Stimulated activated CD4-positive, alpha-beta T cell treated with anti-CD3 and anti-CD28 coated beads, TNF-alpha, amount 100 ng/mL, for 48 hours (primary cell): ENCODE measurements at regions not wholly inside any gene's neighbourhood (a gene's known extent, or its start where the extent isn't known, plus 50 kb on each side); places are given as distances from the start of the nearest gene placed in this dataset.

Source experiments
- DNase-seq, 3 donors: peaks; one replicate each; pipeline ENCODE4 v3.0.0-alpha.2; 2020; ENCODE audit warnings: low read depth in 3 of 3

DNA sequence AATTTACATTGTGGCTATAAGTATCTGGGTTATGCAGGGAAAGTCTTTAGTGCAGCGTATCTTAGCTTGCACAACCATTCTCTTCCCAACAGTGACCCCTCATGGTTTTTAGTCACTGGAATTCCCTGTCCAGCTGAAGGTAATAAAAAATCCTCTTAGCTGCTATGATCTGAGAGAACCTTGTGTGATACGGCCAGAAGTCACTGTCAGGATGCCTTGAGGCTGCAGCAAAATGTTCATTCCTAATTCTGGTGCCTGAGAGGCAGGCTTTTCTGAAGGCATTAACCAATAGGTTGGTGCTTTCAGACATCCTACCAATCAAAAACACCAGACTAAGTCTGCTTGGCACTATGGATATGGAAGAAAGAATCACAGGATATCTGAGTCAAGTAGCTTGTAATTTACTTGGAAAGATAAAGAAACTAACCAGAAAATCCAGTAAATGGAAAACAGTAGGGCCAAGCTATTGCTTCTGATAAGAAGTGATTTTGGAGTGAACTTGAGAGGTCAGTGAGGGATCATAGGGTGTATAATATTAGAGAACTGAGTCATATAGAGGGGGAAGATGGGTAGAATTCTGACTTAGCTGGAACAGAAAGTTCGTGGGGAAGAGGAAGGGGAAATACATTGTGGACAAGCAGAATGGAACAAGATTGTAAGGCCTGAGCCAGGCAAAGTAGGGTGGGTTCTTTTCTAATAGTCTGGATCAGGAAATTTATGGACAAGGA is 89.0 kb upstream of the SLC14A2 start:
- DNase-seq: no peak

DNA sequence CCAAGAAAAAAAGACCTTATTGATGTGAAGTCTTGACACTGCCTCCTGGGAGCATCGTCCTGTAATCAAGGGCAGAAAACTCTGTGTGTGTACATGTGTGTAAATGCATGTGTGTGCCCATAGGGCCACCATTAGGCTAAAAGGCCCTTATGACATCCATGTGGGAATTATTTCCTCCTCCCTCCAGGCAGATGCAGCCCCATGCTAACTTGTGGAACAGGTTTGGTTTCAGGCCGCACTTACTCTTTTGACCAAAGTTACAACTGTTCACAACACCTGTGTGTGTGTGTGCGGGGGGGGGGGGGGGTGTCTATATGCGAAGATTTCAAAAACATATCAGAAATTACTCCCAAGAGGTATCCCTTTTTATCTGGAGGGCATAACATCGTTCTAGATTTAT is 87.4 kb upstream of the SLC14A2 start:
- no peak for DNase-seq

DNA sequence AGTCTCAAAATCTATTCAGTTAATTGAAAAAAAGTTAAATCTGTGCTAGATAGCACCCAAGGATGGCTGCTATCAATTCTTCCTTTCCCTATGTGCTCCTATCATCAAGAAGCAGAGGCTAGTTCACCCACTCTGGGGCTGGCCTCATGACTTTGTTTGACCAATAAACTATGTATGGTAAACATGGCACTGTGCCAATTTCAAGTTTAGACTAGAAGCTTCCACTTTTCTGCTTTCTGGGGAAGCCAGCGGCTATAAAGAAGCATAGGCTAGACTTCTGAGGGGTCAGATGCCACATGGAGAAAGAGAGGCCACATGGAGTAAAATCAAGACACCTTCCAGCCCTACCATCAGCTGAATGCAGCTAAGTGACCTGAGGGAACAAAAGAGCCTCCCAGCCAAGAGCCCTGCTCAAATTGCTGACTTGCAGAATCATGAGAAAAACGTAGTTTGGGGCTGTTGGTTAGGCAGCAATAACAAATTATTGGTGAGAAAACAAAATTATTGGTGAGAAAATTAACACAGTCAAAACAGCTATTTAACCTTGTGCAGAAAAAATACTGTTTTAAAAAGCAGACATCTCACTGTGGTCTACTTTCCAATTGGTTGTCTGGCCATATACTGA is 86.5 kb upstream of the SLC14A2 start:
- DNase-seq: no peak

DNA sequence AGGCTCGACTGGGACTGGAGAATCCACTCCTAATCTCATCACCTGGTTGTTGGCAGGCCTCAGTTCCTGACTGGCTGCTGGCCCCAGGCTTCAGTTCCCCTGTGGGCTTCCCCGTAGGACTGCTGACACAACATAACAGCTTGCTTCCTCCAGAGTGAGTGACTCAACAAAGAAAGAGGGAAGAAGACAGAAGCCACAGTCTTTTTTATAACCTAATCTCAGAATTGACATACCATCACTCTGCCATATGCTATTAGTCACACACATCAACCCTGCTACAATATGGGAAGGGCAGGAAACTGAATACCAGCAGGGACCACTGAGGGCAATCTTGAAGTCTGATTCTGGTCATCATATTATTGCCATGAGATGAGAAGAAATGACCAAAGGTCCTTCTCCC is 76.8 kb upstream of the SLC14A2 start:
- DNase-seq: no peak

DNA sequence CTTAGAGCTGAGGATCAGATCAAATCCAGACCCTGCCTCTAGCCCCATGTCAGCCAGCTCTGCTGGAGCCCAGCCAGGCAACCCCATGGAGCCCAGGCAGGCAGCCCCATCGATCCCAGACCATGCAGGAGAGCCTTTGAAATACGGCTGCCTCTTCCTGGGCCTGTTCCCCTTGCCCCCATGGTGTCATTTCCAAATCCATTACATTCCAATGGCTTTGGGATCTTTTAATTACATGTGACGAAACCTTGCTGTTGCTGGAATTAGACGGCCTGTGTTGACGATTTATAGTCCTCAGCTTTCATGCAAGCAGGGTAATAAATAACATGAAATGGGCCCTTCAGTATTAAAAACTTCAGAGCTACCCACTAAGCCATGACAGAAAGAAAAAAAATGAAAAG is 75.8 kb upstream of the SLC14A2 start:
- no peak for DNase-seq

DNA sequence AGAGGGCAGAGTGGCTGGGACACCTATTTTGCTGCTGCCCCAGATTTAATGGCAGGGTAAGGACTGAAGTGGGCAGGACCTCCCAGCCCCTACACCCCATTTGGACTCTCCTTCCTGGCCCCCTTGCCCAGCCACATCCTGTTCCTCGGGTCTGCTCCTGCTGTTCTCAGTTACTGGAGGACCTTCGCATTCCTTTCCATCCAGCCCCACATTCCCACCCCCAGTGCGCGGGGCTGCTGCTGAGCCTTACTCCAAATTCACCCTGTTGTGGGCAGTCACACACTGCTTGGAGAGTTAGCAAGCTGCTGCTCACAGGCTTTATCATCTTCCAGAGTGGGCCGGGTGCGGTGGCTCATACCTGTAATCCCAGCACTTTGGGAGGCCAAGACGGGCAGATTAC is 75.2 kb upstream of the SLC14A2 start:
- DNase-seq: no peak

DNA sequence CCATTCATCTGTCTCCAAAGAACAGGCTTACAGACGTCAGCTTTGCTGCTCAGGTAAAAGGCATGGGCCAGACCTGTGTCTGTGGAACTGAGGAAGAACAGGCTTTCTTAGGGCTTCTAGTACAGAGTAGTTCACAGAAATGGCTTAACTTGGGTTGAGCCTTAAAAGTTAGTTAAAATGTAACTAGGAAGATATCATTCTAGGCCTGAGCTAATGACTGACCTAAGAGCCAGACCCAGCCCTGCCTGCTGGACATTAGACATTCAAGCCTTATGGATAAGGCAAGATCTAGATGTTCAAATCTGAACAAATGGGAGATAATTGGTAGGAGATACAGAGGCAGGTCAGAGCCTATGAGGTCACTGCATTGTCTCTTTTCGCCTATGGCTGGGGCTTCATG is 73.9 kb upstream of the SLC14A2 start:
- DNase-seq: no peak

DNA sequence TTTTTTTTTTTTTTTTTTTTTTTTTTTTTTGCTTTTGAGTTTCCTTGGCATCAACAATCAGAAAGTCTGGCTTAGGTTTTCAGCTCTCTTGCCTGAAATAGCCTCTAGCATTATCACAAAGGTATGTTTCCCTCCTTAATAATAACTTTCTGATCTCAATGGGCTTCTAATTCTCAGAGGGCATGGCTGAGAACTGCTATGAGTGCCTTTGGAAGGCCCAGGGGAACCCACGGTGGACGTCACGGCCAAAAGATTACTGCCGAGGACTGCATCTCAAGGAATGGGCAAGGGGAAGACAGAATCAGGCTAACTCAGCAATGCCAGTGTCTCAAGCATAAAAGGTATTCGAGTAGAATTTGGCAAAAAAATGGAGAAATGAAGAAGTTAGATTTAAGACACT is 73.2 kb upstream of the SLC14A2 start:
- DNase-seq: no peak

DNA sequence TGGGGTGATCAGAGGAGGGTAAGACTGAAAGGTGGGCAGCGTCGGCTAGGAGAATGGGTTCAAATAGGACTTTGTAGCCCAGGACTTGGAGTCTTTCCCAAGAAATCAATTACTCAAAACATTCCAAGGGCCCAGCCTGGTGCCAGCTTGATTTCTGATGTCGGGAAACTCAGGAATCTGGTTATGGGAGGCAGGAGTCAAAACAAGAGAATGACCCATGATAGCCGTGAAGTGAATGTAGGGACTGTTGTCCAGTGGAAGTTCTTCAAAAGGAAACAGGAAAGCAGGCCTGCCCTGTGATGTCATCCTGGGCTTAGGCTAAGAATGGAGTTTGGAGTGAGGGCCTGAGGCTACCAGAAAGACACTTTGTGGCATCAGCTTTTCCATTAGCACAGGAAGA is 67.4 kb upstream of the SLC14A2 start:
- no peak for DNase-seq

DNA sequence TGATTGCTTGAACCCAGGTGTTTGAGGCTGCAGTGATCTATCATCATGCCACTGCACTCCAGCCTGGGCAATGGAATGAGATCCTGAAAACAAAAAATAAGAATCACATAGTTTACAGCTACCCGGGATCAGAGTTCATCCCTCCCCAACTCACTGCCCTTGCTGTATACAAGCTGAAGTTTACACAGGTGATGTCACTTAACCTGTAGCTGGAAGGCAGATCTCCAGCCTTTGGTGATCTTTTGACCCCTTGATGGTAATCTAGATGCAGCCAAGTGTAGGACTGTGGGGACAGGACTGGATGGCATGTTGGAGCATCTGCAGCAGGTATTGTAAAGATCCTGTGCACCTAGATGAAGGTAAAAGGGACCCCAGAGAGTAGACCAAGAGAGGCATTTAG is 66.7 kb upstream of the SLC14A2 start:
- DNase-seq: no peak

DNA sequence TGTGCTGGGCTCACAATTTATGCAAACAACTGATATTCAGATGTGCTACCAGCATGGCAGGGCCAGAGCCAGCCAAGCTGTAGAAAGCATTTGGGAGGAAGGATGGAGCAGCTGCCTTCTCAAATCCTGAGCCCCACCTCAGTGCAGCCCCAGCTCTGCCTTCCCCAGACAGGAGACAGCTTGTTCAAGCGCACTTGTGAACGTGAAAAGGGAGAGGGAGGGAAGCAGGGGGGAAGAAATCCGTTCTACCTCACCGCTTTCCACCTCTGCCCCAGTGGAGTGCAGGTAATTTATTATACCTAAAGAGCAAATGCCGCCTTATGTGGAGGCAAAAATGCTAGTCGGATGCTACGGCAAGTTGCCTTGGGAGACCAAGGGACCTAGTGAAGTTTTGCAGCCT is 66.0 kb upstream of the SLC14A2 start:
- no peak for DNase-seq

DNA sequence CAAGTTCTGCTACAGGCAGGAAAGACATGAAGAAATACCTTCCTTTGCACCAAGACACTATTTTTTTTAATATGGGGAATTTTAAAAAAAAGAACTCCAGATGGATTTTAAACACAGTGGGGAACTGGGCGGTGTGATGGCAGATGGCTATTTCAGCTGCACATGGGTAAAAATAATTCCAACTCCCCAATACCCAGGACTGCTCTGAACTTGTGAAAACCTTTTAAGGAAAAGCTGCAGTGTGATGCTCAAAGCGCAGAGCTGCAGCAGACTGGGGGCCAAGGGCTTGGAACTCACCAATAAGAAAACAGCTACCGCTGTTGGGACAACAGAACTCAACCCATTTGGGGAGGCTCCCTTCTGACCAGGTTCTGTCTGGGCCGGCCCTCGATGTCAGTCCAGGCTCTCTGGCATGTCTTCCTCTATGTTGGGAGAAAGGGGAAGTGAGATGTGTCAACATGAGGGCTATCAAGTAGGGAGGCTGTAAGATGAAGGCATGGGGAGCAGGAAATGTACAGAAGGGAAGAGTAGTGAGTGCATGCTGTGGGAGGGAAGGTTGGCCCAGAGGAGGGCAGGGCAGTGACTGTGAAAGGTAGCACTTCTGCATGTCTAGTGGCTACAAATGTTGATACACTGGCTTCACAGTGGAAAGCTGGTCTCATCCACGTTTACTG is 64.0 kb upstream of the SLC14A2 start:
- no peak for DNase-seq

DNA sequence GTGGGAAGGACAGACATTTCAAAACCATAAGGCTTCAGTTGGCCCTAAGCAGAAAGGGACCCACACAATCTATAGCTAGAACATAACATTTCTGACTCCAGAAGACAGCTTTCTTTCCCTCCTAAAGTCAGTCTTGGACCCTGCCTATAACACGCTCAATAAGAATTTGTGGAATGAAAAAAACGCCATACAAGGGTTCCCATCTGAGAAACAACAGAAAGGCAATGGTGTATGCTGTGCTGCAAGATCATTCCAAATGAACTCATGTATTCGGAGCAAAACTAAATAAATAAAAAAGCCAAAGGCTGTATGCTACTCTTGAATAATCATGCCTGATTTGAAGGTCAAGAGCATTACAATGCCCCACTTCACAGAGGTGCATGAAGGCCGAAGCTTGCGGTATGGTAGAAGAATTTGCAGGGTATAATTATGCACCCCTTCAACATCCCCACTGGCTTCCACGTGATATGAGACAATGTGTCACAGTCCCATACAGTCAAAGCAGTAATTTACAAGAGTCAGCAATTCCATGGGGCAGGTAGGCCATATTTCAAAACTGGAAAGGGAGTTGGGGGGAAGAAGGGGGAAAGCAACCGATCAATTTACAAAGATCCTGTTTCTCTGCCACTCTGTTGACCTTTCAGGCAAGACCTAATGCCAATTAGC is 61.4 kb upstream of the SLC14A2 start:
- DNase-seq: no peak

DNA sequence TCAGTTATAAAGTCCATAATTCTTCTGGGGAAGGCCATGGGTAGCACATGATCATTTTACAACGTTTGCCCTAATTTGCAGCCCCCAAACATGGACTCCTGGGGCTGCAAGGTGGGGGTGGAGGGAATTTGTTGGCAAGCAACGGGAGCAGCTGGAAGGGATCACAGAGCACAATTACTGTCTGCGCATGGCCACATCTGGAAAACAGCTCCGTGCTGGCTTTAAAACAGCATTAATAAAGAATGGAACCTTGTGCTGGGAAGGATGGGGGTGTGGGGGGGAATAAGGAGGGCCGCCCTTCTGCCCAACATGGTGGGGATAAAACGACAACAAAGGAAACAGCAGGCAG is 60.9 kb upstream of the SLC14A2 start:
- DNase-seq: no peak

DNA sequence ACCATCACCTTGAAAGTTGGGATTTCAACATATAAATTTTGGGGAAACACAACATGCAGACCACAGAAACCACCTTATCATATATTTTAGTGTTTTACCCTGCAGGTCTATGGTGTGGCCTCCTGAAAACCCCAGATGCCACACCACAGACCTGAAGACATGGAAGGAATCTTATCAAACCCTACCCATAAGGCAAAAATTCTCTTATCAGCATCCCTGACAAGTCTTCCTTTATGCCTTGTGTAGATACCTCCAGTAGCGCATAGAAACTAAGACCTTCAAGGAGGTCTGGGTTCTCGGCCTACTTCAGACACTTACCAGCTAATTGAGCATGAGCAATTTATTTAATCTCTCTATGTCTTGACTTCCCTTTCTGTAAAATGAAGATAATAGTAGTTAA is 59.1 kb upstream of the SLC14A2 start:
- DNase-seq: no peak

DNA sequence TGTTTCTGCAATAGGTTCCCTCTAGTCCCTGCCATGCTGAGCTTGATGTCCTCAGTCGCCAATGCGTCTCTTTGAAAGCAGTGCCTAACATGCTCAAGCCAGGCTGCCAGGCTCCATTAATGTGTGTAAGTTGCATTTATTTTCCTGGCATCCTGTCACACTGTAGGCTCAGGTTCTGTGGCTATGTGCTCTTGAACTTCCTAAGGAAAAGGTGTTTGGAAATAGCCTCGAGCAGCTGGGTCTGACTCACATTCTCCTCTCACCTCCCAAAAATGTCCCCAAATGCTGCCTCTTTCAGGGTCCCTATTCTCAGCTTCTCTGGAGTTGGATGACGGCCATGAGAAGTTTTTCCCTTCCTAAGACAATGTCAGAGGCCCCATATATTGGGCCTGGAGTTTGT is 58.0 kb upstream of the SLC14A2 start:
- no peak for DNase-seq

DNA sequence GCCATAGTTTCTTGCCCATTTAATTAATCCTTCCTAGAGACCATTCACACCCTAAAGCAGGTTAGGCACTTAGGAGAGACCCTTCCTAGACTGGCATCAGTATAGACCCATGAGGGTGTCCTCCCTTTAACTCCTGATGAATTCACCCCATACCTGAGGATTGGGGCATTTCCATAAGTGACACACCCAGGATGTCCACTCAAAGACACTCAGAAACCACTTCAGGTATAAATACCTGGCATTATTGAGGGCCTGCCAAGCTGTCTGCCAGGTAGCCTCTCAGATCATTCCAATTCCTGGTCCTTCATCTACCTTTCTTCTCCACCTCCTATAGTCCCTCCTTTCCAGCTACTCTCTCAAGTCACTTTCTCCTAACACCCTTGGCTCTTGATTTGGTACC is 57.5 kb upstream of the SLC14A2 start:
- no peak for DNase-seq

DNA sequence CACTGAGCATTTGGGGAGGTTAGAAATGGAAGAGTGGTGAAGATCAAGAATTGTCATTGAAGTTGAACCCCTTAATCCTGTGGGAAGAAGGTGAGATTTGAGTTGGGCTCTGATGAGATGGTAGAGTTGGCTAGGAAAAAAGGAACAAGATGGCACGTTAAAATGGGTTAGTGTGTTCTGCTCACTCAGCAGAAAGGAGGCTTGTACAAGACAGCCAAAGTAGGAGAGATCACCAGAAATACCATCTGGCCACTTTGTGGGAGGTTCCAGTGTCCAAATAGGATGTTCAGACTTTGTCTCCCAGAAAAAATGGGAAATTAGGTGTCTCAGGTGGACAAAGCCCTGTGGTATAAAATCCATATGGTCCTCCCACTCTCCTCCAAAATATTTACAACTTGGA is 56.0 kb upstream of the SLC14A2 start:
- no peak for DNase-seq

DNA sequence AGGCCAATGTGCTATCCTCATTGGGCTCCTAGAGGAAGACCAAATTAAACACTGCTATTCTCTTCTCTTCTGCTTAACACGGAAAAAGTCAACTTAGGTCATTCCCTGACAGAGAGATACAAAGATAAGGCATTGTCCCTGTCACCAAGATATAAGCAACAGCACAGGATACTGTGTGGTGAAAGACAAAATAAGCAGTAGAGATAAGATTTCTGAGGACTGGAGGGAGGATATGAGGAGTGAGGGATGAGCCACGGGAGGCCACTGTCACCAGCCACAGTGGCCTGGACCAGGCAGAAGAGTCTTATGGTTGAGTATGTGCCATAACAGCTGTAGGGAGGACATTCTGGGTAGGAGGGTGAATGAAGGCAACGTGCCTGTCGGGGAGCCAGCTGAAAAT is 54.4 kb upstream of the SLC14A2 start:
- no peak for DNase-seq

DNA sequence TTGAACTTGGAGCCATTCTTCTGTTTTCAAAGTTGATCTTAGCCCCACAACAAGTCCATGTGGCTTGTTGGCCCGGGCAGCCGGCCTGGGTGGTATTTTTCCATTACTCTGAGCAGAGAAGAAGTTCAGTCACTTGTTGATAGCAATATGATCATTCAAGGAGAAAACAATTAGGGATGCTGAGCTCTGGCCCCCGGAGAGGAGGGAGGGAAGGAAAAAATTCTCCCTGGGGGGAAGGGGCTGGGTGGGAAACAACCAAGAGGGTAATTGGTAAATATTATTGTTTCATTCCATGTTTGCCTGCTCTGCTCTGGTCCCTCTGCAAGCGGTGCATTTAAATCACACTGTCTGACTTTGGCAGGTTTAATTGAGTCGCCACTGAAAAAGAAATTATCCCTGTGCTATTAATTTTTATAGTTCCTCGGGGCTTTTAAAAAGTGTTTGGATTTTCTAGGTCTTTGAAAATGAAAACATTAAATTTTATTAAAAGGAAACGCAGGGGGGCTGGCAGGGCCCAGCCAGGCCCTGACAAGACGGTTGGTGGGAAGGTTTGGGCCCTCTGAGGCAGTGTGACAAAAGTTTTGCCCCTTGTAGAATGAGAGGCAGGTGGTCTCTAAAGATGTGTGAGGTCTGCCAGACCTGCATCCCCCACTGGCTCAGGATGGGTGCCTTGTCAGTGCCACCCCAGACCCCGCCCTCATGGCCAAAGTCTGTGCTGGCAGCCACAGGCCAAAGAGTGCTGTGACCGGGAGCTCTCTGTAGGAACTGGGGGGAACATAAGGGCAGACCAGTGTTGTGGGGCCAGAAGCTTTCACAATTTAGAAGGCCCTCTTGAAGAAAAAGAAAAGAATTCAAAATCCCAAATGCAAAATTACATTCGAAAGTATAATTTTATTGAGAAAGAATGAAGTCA is 52.5 kb upstream of the SLC14A2 start:
- no peak for DNase-seq

DNA sequence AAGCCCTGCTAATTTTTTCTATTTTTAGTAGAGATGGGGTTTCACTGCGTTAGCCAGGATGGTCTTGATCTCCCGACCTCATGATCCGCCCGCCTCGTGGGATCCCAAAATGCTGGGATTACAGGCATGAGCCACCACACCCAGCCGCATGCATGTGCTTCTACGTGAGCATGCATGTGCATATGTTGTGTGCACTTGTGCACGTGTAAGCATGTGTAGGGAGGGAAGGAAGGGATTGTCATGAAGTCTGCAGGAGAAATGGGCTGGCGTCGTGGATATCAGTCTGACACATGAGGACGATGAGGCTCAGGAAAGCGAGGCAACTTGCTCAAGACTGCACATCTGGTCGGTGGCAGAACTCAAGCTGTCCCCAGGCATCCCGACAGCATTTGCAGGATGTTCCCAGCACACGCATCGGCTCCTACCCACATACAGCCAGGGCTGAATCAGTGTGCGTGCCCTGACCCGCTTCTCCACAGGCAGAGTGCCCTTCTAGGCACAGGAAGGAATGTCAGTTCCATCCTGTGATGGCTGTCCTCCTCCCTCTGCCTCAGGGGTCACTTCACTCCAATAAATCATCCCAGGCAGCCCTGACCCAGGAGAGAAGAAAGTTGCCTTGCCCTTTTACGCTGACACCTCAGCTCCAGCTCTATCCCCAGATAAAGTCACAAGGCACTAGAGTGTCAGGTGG is 49.9 kb upstream of the SLC14A2 start:
- DNase-seq: no peak
